Activated CD8-positive, alpha-beta memory T cell treated with anti-CD3 and anti-CD28 coated beads, Interleukin-2, amount 10 ng/mL, durations not matched to agents 7 days and 5 days (primary cell): ENCODE measurements at regions not wholly inside any gene's neighbourhood (a gene's known extent, or its start where the extent isn't known, plus 50 kb on each side); places are given as distances from the start of the nearest gene placed in this dataset.

Experiments used
- ATAC-seq: fragments of 150-1000 bp; cut with Tn5 transposase; one replicate; pipeline ENCODE4 v1.10.0; 2021; ENCODE audit warnings: moderate library complexity
- CTCF ChIA-PET: fragments of 350-600 bp; sonication (Branson Sonifier 250); formaldehyde crosslinking; loops from one replicate; lab custom pipeline; 2021; ENCODE audit warnings: antibody characterized with exemption; lab: Charles Lee
- DNase-seq: peaks from one replicate; pipeline ENCODE4 v3.0.0-alpha.2; 2020
- H3K27ac Mint-ChIP-seq: one replicate; pipeline ENCODE4 v1.8.0; 2021; ENCODE audit warnings: mild to moderate bottlenecking, mixed read lengths
- H3K27me3 Mint-ChIP-seq: one replicate; pipeline ENCODE4 v1.8.0; 2021; ENCODE audit warnings: mixed read lengths
- H3K36me3 Mint-ChIP-seq: one replicate; pipeline ENCODE4 v1.8.0; 2021; ENCODE audit warnings: mild to moderate bottlenecking, mixed read lengths
- H3K4me1 Mint-ChIP-seq: one replicate; pipeline ENCODE4 v1.8.0; 2021; ENCODE audit warnings: mixed read lengths
- H3K4me3 Mint-ChIP-seq: one replicate; pipeline ENCODE4 v1.8.0; 2021; ENCODE audit warnings: mild to moderate bottlenecking, moderate library complexity, mixed read lengths
- H3K9me3 Mint-ChIP-seq: one replicate; pipeline ENCODE4 v1.8.0; 2022; ENCODE audit warnings: low read depth, mixed read lengths

GRCh38 chr4:186806679-186807421 is 83.2 kb upstream of the FAT1 start:
- CTCF ChIA-PET: no interaction called here
- no peaks in the 10 kb centered on the region for H3K36me3 Mint-ChIP-seq
- H3K9me3 Mint-ChIP-seq: no peaks in the 10 kb centered on the region
- H3K4me1 Mint-ChIP-seq: no peaks in the 10 kb centered on the region
- H3K27ac Mint-ChIP-seq: no peak overlapping the region
- no peak for DNase-seq
- no peak for ATAC-seq
- H3K4me3 Mint-ChIP-seq: no peak overlapping the region
- no peaks in the 10 kb centered on the region for H3K27me3 Mint-ChIP-seq

GRCh38 chr4:186807808-186808629 is 84.4 kb upstream of the FAT1 start:
- Mint-ChIP-seq H3K9me3 (peaks cover 2% of the 10 kb centered on the region), H3K4me3 (no peak overlapping the region), H3K36me3 (no peaks in the 10 kb centered on the region), H3K4me1 (no peaks in the 10 kb centered on the region), H3K27ac (no peak overlapping the region), H3K27me3 (no peaks in the 10 kb centered on the region)
- ATAC-seq: no peak
- DNase-seq: no peak
- CTCF ChIA-PET: no interaction called here

GRCh38 chr4:186808630-186809018 is 85.0 kb upstream of the FAT1 start:
- DNase-seq: no peak
- no peaks in the 10 kb centered on the region for H3K27me3 Mint-ChIP-seq
- H3K9me3 Mint-ChIP-seq: peaks cover 2% of the 10 kb centered on the region
- H3K4me1 Mint-ChIP-seq: no peaks in the 10 kb centered on the region
- no peak overlapping the region for H3K4me3 Mint-ChIP-seq
- no peak for ATAC-seq
- H3K27ac Mint-ChIP-seq: no peak overlapping the region
- no peaks in the 10 kb centered on the region for H3K36me3 Mint-ChIP-seq
- CTCF ChIA-PET: no interaction called here

- no peak for DNase-seq
- Mint-ChIP-seq H3K36me3 (no peaks in the 10 kb centered on the region), H3K27me3 (no peaks in the 10 kb centered on the region), H3K4me1 (no peaks in the 10 kb centered on the region), H3K9me3 (peaks cover 2% of the 10 kb centered on the region), H3K27ac (no peak overlapping the region), H3K4me3 (no peak overlapping the region)
- CTCF ChIA-PET: no interaction called here
- ATAC-seq: no peak
Measured at GRCh38 chr4:186809070-186809469, 85.4 kb upstream of the FAT1 start.

DNA sequence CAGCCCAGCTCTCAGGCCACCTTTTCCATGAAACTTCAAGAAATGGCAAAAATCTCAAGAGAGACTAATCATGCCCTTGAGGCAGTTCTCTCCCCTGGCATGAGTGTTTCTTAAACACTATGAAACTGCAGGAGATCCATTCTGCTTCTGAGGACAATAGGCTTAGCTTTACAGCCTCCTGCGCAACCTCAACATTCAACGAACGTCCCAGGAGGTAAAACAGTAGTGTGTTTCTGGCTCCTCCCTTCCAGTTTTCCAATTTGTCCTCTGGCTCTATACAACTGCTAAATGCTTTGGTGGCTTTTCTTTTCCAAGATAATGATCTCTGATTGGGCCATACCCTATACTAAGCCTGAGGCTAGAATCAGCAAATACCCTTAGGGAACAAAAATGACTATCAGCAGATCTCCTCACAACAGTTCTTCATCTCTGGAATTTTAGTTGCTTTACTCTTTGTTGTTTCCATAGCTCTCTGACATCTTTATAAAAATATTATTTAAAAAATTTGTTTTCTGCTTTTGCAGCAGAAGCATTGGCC is 87.0 kb upstream of the FAT1 start:
- Mint-ChIP-seq H3K4me1 (no peaks in the 10 kb centered on the region), H3K27ac (no peak overlapping the region), H3K4me3 (no peak overlapping the region), H3K27me3 (no peaks in the 10 kb centered on the region), H3K36me3 (no peaks in the 10 kb centered on the region), H3K9me3 (peaks cover 2% of the 10 kb centered on the region)
- no peak for ATAC-seq
- CTCF ChIA-PET: no interaction called here
- no peak for DNase-seq

DNA sequence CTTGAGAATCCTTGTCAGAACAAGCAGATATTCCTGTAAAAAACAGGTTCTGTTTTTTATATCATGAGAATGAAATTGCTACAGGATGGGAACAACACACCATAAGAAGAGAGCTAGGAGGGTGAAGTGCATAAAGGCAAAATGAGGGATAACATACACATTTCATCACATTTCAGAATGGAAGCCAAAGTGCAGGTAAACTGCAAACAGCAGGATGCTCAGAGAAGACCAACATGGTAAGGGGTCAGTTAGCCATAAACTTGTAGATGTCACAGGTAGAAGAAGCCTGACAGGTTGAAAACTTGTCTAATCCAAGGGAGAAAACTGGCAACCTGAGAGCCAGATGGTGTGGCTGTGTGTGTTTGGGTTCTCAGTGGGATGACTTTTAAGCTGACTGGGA is 88.9 kb upstream of the FAT1 start:
- H3K4me1 Mint-ChIP-seq: no peaks in the 10 kb centered on the region
- no peak overlapping the region for H3K27ac Mint-ChIP-seq
- no peak overlapping the region for H3K4me3 Mint-ChIP-seq
- DNase-seq (no peak), ATAC-seq (no peak)
- CTCF ChIA-PET: no interaction called here
- peaks cover 2% of the 10 kb centered on the region for H3K9me3 Mint-ChIP-seq
- H3K36me3 Mint-ChIP-seq: no peaks in the 10 kb centered on the region
- no peaks in the 10 kb centered on the region for H3K27me3 Mint-ChIP-seq

GRCh38 chr4:186813377-186814068 is 89.9 kb upstream of the FAT1 start:
- H3K36me3 Mint-ChIP-seq: no peaks in the 10 kb centered on the region
- CTCF ChIA-PET: no interaction called here
- peaks cover 2% of the 10 kb centered on the region for H3K9me3 Mint-ChIP-seq
- DNase-seq (no peak), ATAC-seq (no peak)
- no peaks in the 10 kb centered on the region for H3K27me3 Mint-ChIP-seq
- no peak overlapping the region for H3K4me3 Mint-ChIP-seq
- no peaks in the 10 kb centered on the region for H3K4me1 Mint-ChIP-seq
- H3K27ac Mint-ChIP-seq: no peak overlapping the region

GRCh38 chr4:186814535-186815070 is 90.9 kb upstream of the FAT1 start:
- Mint-ChIP-seq H3K36me3 (no peaks in the 10 kb centered on the region), H3K9me3 (peaks cover 2% of the 10 kb centered on the region)
- CTCF ChIA-PET: no interaction called here

DNA sequence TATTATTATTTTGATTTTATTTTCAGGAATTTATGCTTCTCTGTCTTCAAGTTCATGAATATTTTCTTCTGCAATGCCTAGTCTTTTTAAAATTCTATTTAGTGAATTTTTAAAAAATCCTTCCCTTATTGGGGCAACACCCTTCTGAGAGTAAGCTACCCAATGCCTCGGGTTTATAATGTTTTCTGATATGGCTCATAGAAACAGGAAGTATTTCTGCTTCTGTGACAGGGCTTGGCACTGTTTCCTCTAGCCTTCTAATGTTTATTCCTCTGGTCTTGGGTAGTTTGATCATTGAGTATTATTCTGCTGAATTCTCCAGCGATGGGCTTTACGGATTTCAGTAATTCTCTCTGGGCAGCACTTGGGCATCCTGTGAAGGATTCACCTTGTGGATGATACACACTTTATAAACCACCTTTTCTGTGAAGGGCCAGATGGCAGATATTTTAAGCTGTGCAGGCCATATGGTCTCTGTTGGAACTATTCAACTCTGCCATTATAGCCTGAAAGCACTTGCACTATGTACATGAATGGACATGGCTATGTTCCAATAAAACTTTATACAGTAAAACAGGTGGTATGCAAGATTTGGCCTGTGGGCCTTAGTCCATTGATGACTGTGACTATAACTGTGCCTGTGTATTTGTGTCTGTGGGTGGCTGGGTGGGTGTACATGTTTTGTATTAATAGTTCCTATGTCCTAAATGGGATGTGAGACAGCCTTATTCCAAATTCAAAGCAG is 95.9 kb upstream of the FAT1 start:
- ATAC-seq (no peak), DNase-seq (no peak)
- Mint-ChIP-seq H3K4me1 (no peaks in the 10 kb centered on the region), H3K27me3 (no peaks in the 10 kb centered on the region), H3K4me3 (no peak overlapping the region), H3K27ac (no peak overlapping the region), H3K36me3 (no peaks in the 10 kb centered on the region), H3K9me3 (no peaks in the 10 kb centered on the region)
- CTCF ChIA-PET: no interaction called here

More at GRCh38 chr4:186814535-186815070, 90.9 kb upstream of the FAT1 start:
- Mint-ChIP-seq H3K27ac (no peak overlapping the region), H3K27me3 (no peaks in the 10 kb centered on the region), H3K4me3 (no peak overlapping the region), H3K4me1 (no peaks in the 10 kb centered on the region)
- ATAC-seq: no peak
- DNase-seq: no peak

DNA sequence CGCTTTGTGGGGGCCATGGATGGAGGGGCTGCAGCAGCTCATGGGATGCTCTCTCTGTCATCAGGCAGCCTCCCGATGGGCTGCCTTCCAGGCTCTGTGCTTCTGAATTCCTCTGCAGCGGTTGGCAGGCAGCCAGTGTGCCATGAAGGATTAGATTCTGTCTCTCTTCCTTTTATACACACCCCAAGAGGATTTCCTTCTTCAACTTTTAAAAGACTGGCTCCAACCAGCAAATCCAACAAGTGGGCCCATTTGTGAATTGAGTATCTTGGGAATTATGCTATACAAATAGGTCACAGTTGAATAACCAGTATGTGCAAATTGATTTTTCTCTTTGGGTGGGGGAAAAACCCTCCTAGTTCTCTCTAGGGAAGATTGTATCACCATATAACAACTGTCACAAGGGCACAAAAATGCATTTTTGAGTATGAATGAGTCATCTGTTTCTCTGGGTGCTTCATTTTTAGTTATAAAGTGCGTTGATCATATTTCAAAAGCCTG is 96.8 kb upstream of the FAT1 start:
- H3K4me1 Mint-ChIP-seq: no peaks in the 10 kb centered on the region
- no peak overlapping the region for H3K4me3 Mint-ChIP-seq
- H3K27ac Mint-ChIP-seq: no peak overlapping the region
- H3K9me3 Mint-ChIP-seq: peaks cover 4% of the 10 kb centered on the region
- H3K27me3 Mint-ChIP-seq: no peaks in the 10 kb centered on the region
- H3K36me3 Mint-ChIP-seq: no peaks in the 10 kb centered on the region
- DNase-seq: no peak
- CTCF ChIA-PET: no interaction called here
- no peak for ATAC-seq

DNA sequence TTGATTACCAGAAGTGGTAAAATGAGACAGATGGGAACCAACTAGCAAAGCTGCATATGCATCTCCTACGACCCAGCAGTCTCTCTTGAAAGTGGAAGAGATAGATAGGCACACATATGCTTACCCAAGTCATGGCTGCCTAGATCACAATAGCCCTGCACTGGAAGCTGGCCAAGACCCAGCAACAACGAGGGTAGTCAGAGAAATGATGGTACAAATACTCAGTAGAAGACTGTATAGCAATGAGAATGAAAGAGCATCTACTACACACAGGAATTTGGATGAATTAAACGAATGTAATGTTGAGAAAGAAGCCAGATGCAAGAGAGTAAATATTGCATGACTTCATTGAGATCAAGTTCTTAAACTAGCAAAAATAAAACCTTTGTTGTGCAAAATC is 100.3 kb upstream of the FAT1 start:
- CTCF ChIA-PET: no interaction called here
- DNase-seq (no peak), ATAC-seq (no peak)
- Mint-ChIP-seq H3K4me1 (no peaks in the 10 kb centered on the region), H3K27me3 (no peaks in the 10 kb centered on the region), H3K36me3 (no peaks in the 10 kb centered on the region), H3K9me3 (peaks cover 4% of the 10 kb centered on the region), H3K4me3 (no peak overlapping the region), H3K27ac (no peak overlapping the region)

DNA sequence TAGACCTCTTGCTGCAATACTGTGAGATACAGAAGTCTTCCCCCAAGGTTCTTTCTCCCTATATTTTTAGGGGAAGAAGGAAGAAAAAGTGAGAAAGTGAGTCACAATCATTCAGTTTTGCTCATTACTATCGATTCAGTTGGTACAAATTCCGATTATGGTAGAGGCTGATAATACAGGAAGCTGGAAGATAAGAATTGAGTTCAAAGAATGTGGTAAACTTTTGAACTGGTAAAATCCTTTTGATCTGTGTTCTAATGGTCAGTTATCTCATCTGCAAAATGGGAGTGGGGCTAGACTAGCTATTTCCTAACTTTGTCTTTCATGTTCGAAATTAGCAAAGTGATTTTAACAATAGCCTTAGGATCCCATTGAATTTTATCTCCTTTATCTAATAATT is 101.4 kb upstream of the FAT1 start:
- CTCF ChIA-PET: no interaction called here
- Mint-ChIP-seq H3K27me3 (no peaks in the 10 kb centered on the region), H3K36me3 (no peaks in the 10 kb centered on the region), H3K4me3 (no peak overlapping the region), H3K4me1 (no peaks in the 10 kb centered on the region), H3K9me3 (peaks cover 4% of the 10 kb centered on the region), H3K27ac (no peak overlapping the region)
- no peak for DNase-seq
- ATAC-seq: no peak

- no peak overlapping the region for H3K27ac Mint-ChIP-seq
- ATAC-seq: no peak
- H3K9me3 Mint-ChIP-seq: peaks cover 4% of the 10 kb centered on the region
- H3K4me3 Mint-ChIP-seq: no peak overlapping the region
- H3K27me3 Mint-ChIP-seq: no peaks in the 10 kb centered on the region
- H3K36me3 Mint-ChIP-seq: no peaks in the 10 kb centered on the region
- H3K4me1 Mint-ChIP-seq: no peaks in the 10 kb centered on the region
- no peak for DNase-seq
- CTCF ChIA-PET: no interaction called here
Measured at GRCh38 chr4:186826006-186826405, 102.3 kb upstream of the FAT1 start.
